Astrocyte of the cerebellum (primary cell): ENCODE measurements at regions not wholly inside any gene's neighbourhood (a gene's known extent, or its start where the extent isn't known, plus 50 kb on each side); places are given as distances from the start of the nearest gene placed in this dataset.

Experiments used
- DNase-seq: peaks from one replicate; pipeline ENCODE4 v3.0.0-alpha.2; 2011; ENCODE audit warnings: low read depth
- H3K4me3 ChIP-seq: 2 replicates; pipeline ENCODE4 v1.5.1; 2011; ENCODE audit warnings: mild to moderate bottlenecking, low read depth, low read length, moderate library complexity
- CTCF ChIP-seq: IDR thresholded peaks from 2 replicates; pipeline ENCODE4 v1.5.1; 2012; ENCODE audit warnings: low read length, low read depth, moderate library complexity, mild to moderate bottlenecking; ENCODE audit errors: missing control alignments
- in situ Hi-C: cut with HindIII; loops from 2 replicates; pipeline ENCODE4 v1.10.0; 2017; ENCODE audit warnings: low sequenced_read_pairs

- H3K4me3 ChIP-seq = no peak overlapping the region
- no peak for TF ChIP-seq CTCF
- DNase-seq = no peak
- in situ Hi-C loops = no loop called here
Observed at GRCh38 chr14:101250336-101250947, 310.9 kb upstream of the DIO3 start.

GRCh38 chr14:101250948-101251811 is 310.1 kb upstream of the DIO3 start:
- TF ChIP-seq CTCF = no peak
- DNase-seq = no peak
- H3K4me3 ChIP-seq = no peak overlapping the region
- in situ Hi-C loops = no loop called here

DNA sequence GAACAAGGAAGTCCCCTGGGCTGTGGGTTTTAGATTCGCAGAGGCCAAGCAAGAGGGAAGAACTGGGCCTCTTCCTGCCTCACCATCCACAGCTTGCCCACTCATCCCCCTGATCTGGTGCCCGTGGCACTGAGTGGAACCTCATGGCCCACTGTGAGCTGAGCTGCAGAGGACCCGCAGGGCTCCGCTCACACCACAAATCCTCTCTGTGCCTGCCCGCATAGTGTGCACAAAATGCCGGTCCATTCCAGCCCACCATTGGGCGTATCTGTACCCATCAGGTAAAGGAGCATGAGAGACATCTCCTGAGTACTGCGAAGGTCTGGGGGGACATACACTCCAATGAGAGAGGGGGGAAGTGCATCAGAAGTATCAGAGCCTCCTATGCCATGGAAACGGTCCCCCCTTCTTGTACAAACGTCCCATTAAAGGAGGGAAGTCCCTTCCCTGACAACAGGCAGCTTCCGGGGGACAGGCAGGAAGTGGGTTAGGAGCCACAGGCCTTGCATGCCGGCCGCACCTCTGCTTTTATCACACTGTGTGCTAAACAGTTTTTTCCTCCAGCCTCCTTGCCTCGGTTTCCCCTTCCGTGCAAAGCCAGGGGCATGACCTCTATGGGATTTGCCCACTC is 309.4 kb upstream of the DIO3 start:
- DNase-seq = no peak
- H3K4me3 ChIP-seq = no peak overlapping the region
- no peak for TF ChIP-seq CTCF
- in situ Hi-C loops = no loop called here

- no peak overlapping the region for H3K4me3 ChIP-seq
- DNase-seq = no peak
- in situ Hi-C loops = no loop called here
- no peak for TF ChIP-seq CTCF
Observed at GRCh38 chr14:101252443-101253214, 308.7 kb upstream of the DIO3 start.

GRCh38 chr14:101253948-101254347 is 307.3 kb upstream of the DIO3 start:
- TF ChIP-seq CTCF = no peak
- DNase-seq = no peak
- H3K4me3 ChIP-seq = no peak overlapping the region
- in situ Hi-C loops = no loop called here
